Activated T-helper 9 cell treated with anti-CD3 and anti-CD28 coated beads, Interleukin-2, amount 50 U/mL, for 16 hours (primary cell): ENCODE measurements at regions not wholly inside any gene's neighbourhood (a gene's known extent, or its start where the extent isn't known, plus 50 kb on each side); places are given as distances from the start of the nearest gene placed in this dataset.
"Not testable (repeated sequence)": the region's sequence is repeated elsewhere in the genome, so short reads cannot be mapped to it uniquely, and the experiment has no call there.

Experiments used
- DNase-seq: peaks from one replicate; pipeline ENCODE4 v3.0.0-alpha.2; 2020; ENCODE audit warnings: low read depth

GRCh38 chr5:108530706-108531105 lies 148.8 kb upstream of the FBXL17 start:
- DNase-seq: no peak

- no peak for DNase-seq
Observed at GRCh38 chr5:108529381-108529780, 147.5 kb upstream of the FBXL17 start.

- no peak for DNase-seq
Observed at GRCh38 chr5:108528655-108529054, 146.8 kb upstream of the FBXL17 start.

DNA sequence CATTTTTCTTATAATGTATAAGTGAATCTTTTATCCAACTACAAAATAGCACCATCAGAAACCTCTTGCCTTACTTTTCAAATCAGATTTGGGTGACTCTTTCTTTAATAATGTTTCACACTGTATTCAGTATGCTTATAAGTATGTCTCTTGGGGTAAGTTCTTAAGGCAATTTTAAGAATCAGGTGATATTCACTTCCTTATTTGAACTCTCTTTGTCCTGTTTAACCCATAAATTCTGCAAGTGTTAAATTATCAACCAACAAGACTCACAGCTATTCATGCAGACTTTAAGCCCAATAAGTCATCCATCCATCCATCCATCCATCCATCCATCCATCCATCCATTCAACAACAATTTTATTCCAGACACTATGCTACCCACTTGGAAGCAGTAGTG lies 142.7 kb upstream of the FBXL17 start:
- DNase-seq: no peak

DNA sequence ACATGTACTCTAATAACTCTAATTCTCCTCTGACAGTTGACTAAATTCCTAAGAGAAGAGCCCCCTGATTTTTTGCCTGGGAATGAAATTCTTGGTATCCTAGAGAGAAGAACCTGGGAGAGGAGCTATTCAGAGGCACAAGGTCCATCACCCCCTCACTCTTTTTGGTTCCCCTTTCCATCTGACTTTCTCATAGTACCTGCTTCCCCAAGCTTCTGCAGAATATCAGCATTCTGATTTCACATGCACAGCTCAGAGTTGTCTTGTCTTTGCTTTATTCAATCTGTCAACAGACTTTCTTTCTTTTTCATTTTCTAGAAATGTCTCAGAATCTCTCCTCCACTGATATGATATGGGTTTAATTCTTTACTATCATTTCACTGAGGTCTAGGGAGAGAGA lies 141.5 kb upstream of the FBXL17 start:
- no peak for DNase-seq

DNA sequence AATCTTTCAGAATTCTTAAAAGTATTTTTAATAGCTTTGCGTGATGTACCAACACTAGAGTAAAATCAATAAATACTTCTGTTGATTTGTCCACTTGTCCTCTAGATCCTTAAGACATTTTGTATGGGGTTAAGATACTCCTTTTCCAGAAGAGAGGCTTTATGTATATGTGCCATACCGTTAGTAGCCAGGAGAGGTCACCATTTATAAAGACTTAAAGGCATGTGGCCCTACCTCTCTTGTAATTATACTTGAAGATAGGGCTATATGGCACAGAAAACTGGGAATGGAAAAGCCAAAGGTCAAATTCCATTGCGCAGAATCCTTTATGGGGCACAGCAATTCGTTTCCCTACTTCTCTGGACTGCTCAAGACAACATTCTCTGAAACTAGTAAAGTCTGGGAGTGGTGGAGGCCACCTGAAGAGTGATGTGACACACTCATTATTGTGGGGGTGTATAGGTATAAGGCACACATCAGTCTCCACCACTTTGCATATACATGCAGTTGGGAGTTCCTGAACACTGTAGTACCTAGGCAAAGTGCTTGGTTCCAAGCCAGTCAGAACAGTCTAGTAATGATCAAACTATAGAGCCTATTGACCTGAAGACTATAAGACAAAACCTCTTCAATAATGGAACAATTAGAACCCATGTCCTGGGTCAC lies 140.1 kb upstream of the FBXL17 start:
- no peak for DNase-seq

GRCh38 chr5:108521011-108521700 lies 139.3 kb upstream of the FBXL17 start:
- no peak for DNase-seq

DNA sequence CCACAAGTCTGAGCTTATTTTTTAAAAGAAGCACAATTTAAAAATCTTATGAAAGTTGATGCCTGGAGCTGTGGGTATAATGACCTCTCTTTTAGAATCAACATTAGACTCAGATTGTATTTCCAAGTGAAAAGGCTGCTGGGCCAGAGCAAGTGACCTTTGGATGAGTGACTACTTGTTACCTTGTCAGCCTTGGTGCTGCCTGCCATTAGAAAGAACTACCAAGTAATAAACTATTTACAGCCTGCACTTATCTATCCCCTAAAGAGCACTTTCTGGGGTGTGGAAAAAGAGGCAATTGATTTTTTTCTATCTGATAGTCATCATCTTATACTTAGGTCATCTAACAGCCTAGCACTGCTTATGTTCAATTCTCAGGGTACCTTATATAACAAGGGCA lies 134.9 kb upstream of the FBXL17 start:
- DNase-seq: no peak

DNA sequence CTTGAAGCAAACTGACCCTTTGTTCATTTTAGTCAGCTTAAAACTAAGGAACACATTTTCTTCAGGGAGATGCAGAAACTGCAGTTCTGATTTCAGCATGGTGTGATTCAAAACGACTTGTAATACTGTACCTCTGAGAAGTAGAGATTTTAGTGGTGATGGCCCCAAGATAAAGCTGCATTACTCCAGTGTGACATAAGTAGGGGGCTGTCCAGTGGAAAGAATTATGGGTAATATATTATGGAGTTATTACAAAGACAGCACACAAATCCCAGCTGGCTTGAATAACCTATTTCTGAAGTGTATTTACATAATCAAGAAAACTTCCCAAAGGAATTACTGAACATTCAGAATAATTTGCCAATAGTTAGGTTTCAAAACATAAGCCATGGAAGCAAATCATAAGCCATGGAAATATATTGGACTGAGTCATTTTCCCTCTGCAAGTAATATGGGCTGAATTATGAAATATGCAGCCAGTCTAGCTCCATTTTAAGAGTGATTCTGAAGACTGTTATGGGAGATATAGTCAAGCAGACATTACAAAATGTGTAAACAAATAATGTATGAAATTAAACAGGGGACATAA lies 133.7 kb upstream of the FBXL17 start:
- DNase-seq: no peak

DNA sequence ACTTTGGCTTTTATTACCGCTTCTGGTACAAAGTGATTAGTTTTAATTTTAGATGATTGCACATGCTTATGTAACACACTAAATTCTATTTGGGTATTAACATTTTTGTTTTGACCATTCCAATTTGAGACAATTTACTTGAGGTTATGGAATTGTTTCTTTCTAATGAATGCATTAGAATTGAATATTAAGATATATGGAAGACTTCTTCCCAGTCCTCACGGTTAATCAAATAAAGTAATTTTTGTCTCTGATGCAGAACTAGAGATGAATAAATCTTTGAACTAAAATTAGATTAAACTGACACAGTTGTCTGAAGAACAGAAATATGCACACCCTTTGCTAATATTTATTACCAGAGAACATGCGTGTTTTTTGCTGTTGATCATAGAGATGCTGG lies 127.1 kb upstream of the FBXL17 start:
- no peak for DNase-seq

DNA sequence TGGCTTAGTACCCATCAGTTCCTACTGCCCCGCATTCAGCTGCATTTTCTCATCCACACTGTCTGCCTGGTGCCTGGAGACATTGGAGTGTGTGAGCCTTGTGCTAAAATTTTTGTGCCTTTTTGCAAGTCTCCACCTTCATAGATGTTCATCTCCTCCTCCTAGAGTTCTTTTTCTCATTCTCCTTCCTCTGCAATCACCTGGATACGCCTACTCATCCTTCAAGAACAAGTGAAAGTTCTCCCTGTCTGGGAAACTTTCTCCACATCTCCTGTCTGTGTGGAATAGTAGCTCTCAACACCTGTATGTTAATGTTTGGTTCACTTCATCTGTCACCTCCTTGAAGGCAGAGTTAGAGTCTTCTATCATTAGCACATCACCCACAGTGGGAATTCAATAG lies 125.7 kb upstream of the FBXL17 start:
- no peak for DNase-seq

GRCh38 chr5:108505608-108506007 lies 123.7 kb upstream of the FBXL17 start:
- no peak for DNase-seq

DNA sequence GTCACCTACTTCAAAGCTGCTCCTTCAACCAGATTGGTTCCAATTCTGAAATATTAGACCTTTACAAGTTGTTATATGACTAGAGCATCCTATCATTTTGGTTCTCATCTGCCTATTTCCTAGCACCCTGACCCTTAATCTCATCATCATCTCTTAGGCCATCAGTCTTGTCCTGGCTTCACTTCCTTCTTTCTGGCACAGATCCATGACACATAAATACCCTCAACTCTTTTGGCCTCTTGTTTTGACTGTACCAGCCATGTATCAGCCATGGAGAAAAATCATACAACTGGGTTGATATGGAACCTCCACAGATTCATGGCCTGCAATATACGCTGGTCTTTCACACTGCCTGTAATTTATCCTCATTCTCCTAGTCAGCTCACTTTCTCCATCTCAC lies 123.1 kb upstream of the FBXL17 start:
- DNase-seq: no peak

DNA sequence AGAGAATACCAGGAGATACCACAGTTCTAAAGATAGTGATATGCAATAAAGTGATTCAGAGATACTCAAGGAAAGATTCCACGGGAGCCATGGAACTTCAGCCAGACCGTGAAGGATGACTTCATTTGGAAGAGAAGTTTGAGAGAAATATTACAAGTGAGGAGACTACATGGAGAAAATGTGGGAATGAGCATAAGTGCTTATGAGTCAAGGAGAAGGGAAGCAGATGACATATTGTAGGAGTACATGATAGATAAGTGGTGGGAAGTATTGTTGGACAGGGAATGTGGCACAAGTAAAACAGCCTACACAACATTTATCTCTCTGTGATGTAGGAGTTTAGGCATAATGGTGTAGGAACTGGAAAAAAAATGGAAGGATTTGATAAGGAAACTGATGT lies 122.1 kb upstream of the FBXL17 start:
- DNase-seq: no peak

DNA sequence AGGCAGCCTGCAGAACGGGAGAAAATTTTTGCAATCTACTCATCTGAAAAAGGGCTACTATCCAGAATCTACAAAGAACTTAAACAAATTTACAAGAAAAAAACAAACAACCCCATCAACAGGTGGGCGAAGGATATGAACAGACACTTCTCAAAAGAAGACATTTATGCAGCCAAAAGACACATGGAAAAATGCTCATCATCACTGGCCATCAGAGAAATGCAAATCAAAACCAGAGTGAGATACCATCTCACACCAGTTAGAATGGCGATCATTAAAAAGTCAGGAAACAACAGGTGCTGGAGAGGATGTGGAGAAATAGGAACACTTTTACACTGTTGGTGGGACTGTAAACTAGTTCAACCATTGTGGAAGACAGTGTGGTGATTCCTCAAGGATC lies 113.7 kb upstream of the FBXL17 start:
- DNase-seq: not testable (repeated sequence)

GRCh38 chr5:108487951-108488350 lies 106.1 kb upstream of the FBXL17 start:
- DNase-seq: no peak

DNA sequence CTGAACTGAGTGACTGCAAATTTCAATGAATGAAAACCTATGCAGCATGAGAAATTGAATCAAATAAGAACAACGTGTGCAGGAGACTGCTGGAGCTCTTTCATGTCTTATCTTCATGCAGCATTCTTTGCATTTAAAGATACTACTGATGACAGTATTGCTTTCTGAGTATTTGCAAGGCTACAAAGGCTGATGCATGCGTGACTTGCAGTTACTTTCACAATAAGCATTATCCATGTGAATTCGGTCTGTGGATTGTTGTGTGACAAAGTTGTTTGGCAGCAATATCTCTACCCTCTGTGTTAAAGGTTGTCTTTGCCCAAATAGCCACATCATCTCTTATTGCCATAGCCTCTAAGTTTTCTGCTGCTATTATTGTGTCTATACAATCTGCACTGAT lies 102.1 kb upstream of the FBXL17 start:
- no peak for DNase-seq

DNA sequence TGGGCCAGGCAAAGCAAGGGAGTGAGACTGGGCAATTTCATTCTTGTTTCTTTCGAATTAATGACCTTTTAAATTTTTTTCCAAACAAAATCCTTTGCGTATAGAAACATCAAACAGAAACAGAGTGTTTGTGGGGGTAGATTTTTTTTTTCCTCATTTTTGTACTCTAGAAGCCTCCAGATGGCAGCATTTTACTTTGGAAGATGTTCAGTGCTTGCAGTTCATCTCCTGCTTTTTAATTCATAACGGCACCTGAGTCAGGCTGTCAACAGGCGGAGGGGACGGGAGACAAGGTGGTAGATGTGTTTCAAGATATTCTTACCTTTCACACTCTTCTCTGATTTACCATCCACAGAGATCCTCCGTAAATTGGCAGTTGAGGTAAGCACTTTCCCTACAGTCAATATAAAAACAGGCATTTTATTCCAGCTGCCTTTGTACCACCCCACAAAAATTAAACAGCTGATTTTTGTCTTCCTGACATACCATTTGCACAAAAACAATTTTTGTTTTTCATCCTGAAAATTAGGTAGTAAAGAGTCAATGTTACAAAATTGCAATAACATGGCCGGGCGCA lies 99.5 kb upstream of the FBXL17 start:
- no peak for DNase-seq

- no peak for DNase-seq
Observed at GRCh38 chr5:108472237-108472636, 90.3 kb upstream of the FBXL17 start.

DNA sequence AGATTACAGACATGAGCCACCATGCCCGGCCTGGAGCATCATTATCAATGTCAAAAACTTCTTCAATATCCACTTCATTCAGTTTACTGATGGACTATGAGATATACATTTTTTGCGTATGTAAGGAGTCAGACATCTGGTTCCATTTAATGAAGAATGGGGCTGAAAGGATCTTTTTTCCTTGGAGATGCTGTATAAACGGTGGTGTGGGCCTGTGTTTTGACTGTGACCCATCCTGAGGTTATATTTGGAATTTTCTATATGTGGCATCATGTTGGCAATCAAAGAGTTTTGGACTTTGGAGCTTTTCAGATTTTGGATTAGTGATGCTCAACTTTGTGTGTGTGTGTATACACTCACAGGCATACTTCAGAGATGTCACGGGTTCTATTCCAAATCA lies 85.7 kb upstream of the FBXL17 start:
- DNase-seq: no peak

- DNase-seq: no peak
Observed at GRCh38 chr5:108461628-108462367, 79.9 kb upstream of the FBXL17 start.

DNA sequence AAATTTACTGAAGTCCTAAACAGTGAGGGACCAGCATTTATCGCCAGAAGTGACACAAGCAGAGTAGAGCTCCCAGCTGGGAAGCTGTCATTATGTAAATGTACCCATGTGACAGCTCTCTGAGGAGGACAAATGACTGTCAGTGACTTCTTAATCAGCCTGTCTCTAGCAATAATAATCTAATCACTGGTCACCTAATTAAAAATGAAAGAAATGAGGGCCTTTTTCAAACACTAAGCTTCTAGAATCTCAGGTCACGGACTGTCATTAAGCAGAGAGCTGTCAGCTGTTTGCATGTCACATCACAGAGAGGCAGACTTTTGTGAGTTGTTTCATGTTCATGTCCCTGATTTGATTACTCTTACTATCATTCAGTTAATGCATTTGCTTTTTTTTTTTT lies 77.9 kb upstream of the FBXL17 start:
- DNase-seq: no peak

DNA sequence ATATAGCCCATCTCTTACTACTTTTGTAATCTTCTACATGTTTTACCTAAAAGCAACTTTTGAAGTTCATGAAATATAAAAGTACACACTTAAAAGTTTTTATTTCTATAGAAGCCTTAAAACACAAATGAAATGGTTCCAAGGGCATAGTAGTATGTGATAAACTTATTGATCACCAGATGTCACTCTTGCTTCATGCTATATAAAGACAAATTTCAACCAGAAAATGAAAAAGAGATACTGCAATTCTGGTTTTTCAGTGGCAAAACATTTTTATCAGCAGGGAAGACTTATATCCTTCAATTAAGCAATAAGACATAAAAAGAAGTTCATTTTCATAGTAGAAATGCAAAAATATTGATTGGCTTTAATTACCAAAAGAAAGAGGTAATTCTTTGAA lies 69.4 kb upstream of the FBXL17 start:
- DNase-seq: no peak
